Thyroid gland (tissue), 4 donors: ENCODE measurements at regions not wholly inside any gene's neighbourhood (a gene's known extent, or its start where the extent isn't known, plus 50 kb on each side); places are given as distances from the start of the nearest gene placed in this dataset.

Source experiments
- DNase-seq, 2 donors: peaks; one replicate each; pipeline ENCODE4 v3.0.0-alpha.2; 2019
- H3K27ac ChIP-seq, 3 donors: fragments of 200-600 bp; sonication (generic); 1 replicate in 2 of 3; 2 replicates in 1 of 3; pipeline ENCODE4 v1.5.1; 2016 to 2019; ENCODE audit warnings: mild to moderate bottlenecking in 1 of 3, moderate library complexity in 1 of 3
- H3K27me3 ChIP-seq: fragments of 200-600 bp; sonication (generic); one replicate; pipeline ENCODE4 v1.5.1; 2019
- H3K36me3 ChIP-seq, 2 donors: fragments of 200-600 bp; sonication (generic); one replicate each; pipeline ENCODE4 v1.5.1; 2016 to 2019
- H3K4me1 ChIP-seq, 2 donors: fragments of 200-600 bp; sonication (generic); one replicate each; pipeline ENCODE4 v1.5.1; 2017 to 2019
- H3K4me3 ChIP-seq, 3 donors: fragments of 200-600 bp; sonication (generic); replicated peaks in 1 of 3; 1 replicate in 2 of 3; 2 replicates in 1 of 3; pipeline ENCODE4 v1.5.1; 2016; ENCODE audit warnings: mild to moderate bottlenecking in 1 of 3
- H3K9me3 ChIP-seq: fragments of 200-600 bp; sonication (generic); one replicate; pipeline ENCODE4 v1.5.1; 2017
- CTCF ChIP-seq, 6 experiments: fragments of 200-600 bp in 3 of 6; fragments of 450-650 bp in 3 of 6; sonication (generic) in 3 of 6; IDR thresholded peaks; one replicate each; pipeline ENCODE4 v1.5.1; 2016 to 2019; ENCODE audit warnings: antibody characterized with exemption in 6 of 6, mild to moderate bottlenecking in 2 of 6, inconsistent platforms in 1 of 6, moderate library complexity in 1 of 6
- POLR2A ChIP-seq, 2 donors: fragments of 450-650 bp; IDR thresholded peaks; one replicate each; pipeline ENCODE4 v1.6.1; 2017; ENCODE audit warnings: antibody characterized with exemption in 2 of 2, mild to moderate bottlenecking in 2 of 2, moderate library complexity in 1 of 2
- WGBS, 2 donors: methylation state at CpG; one replicate each; pipeline ENCODE4 v1.1.5; 2017; 5-methylcytosine and 5-hydroxymethylcytosine counted together
- intact Hi-C: fragments of 100-400 bp; cut with DNase I; formaldehyde crosslinking; loops from one replicate; pipeline ENCODE4 v1.15.1; 2023

DNA sequence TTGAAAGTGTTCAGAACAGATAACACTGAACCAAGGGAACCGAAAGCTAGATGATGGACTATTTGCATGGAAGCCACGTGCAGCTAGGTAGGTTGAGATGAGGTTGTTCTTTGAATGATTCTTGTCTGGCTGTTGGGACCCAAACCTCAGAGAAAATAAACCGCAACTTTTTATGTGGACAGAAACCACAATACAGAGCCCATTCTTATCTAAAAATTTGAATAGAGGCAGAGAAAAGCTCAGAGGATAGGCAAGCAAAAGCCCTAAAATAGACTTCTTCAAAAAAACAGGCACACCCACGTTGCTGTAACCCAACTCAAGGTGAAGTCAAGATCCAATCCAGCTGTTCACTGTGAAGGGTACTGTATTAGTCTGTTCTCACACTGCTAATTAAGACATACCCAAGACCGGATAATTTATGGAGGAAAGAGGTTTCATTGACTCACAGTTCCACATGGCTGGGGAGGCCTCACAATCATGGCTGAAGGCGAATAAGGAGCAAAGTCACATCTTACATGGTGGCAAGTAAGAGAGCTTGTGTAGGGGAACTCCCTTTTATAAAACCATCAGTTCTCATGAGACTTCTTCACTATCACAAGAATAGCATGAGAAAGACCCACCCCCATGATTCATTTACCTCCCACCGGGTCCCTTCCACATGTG, 353.8 kb downstream of the AACS start:
- H3K9me3 ChIP-seq = no peaks in the 10 kb centered on the region
- H3K4me3 ChIP-seq = no peak overlapping the region
- DNase-seq = no peak
- WGBS, 2 donors = 80 to 85% methylated on average over 7 of the region's 7 CpGs
- no peak overlapping the region for H3K27ac ChIP-seq
- intact Hi-C loops = no loop called here
- no peaks in the 10 kb centered on the region for H3K4me1 ChIP-seq
- no peaks in the 10 kb centered on the region for H3K36me3 ChIP-seq
- H3K27me3 ChIP-seq = no peaks in the 10 kb centered on the region
- TF ChIP-seq POLR2A (IDR thresholded peaks at IDR 0.05) (no peak), CTCF (IDR thresholded peaks at IDR 0.05) (no peak)

GRCh38 chr12:125424909-125425308, 359.7 kb downstream of the AACS start:
- Histone ChIP-seq H3K4me3 (no peak overlapping the region), H3K4me1 (no peaks in the 10 kb centered on the region), H3K9me3 (no peaks in the 10 kb centered on the region), H3K27ac (no peak overlapping the region), H3K27me3 (no peaks in the 10 kb centered on the region), H3K36me3 (no peaks in the 10 kb centered on the region)
- TF ChIP-seq POLR2A (IDR thresholded peaks at IDR 0.05) = no peak
- no peak for TF ChIP-seq CTCF (IDR thresholded peaks at IDR 0.05)
- intact Hi-C loops = no loop called here
- 66 to 74% methylated on average over 3 of the region's 3 CpGs for WGBS, 2 donors
- no peak for DNase-seq

GRCh38 chr12:125431516-125431915, 366.3 kb downstream of the AACS start:
- WGBS, 2 donors = 58 to 68% methylated on average over 6 of the region's 6 CpGs
- DNase-seq = no peak

DNA sequence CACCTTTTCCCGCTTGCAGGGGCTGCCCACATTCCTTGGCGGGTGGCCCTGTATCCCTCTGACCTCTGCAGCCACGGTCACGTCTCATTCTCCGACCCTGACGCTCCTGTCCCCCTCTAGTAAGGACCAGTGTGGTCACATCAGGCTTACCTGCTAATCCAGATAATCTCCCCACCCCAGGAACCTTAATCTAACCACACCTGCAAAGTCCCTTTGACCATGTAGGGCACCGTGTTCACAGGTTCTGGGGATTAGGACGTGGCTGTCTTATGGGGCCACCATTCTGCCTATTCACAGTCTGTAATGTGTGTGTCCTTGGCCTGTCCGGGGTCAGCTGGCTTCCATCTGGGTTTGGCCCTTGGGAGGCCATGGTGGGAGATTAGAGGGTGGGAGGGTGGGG, 368.9 kb downstream of the AACS start:
- DNase-seq = no peak
- intact Hi-C loops = no loop called here
- H3K27ac ChIP-seq = no peak overlapping the region
- 86 to 89% methylated on average over 6 to 9 of the region's 9 CpGs for WGBS, 2 donors
- TF ChIP-seq POLR2A (IDR thresholded peaks at IDR 0.05) (no peak), CTCF (IDR thresholded peaks at IDR 0.05) (no peak)
- H3K36me3 ChIP-seq = no peaks in the 10 kb centered on the region
- H3K4me3 ChIP-seq = no peak overlapping the region
- no peaks in the 10 kb centered on the region for H3K27me3 ChIP-seq
- H3K4me1 ChIP-seq = no peaks in the 10 kb centered on the region
- no peaks in the 10 kb centered on the region for H3K9me3 ChIP-seq

More at GRCh38 chr12:125431516-125431915, 366.3 kb downstream of the AACS start:
- H3K4me3 ChIP-seq = no peak overlapping the region
- TF ChIP-seq POLR2A (IDR thresholded peaks at IDR 0.05) (no peak), CTCF (IDR thresholded peaks at IDR 0.05) (no peak)
- H3K4me1 ChIP-seq = no peaks in the 10 kb centered on the region
- no peaks in the 10 kb centered on the region for H3K36me3 ChIP-seq
- H3K27me3 ChIP-seq = no peaks in the 10 kb centered on the region
- no peak overlapping the region for H3K27ac ChIP-seq
- H3K9me3 ChIP-seq = no peaks in the 10 kb centered on the region
- intact Hi-C loops = no loop called here

DNA sequence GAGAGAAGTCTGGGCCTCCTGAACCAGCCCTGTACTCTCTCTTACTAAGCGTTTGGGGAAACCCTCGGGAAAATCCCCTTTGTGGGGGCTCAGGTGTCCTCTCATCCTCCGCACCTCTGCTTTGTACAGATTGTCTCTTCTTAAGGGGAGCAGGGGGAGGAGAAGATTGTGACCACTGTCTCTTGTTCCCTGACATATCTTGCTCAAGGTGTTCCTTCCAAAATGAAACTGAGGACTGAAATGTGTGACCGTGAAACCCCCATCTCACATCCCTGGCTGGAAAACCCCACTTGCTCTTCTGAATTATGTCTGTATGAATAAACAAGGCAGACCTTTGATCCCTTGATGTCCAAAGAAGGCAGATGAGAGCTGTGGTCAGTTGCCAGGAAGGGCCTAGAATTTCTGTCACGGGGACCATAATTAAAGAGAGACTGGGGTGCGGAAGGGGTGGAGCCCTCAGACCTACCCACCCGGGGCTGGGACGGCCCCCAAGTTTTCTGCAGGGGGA, 369.8 kb downstream of the AACS start:
- H3K9me3 ChIP-seq = no peaks in the 10 kb centered on the region
- H3K4me1 ChIP-seq = no peaks in the 10 kb centered on the region
- DNase-seq = no peak
- no peaks in the 10 kb centered on the region for H3K36me3 ChIP-seq
- TF ChIP-seq POLR2A (IDR thresholded peaks at IDR 0.05) (no peak), CTCF (IDR thresholded peaks at IDR 0.05) (no peak)
- intact Hi-C loops = no loop called here
- H3K27me3 ChIP-seq = no peaks in the 10 kb centered on the region
- H3K4me3 ChIP-seq = no peak overlapping the region
- no peak overlapping the region for H3K27ac ChIP-seq
- WGBS, 2 donors = 76 to 80% methylated on average over 8 of the region's 8 CpGs
